GM21526 (cell line): ENCODE measurements at regions not wholly inside any gene's neighbourhood (a gene's known extent, or its start where the extent isn't known, plus 50 kb on each side); places are given as distances from the start of the nearest gene placed in this dataset.
A peak's percentile ranks its signal among the peaks of the same experiment; 100 is the strongest.

Experiments used
- ATAC-seq: cut with Tn5 transposase; IDR thresholded peaks from one replicate; pipeline ENCODE4 v1.9.1; 2021; ENCODE audit warnings: moderate library complexity; ENCODE audit not compliant: unreplicated experiment, low FRiP score

- no peak for ATAC-seq
Observed at GRCh38 chr2:128790541-128791001, 471.9 kb upstream of the HS6ST1 start.

- no peak for ATAC-seq
Observed at GRCh38 chr2:128791120-128791984, 472.7 kb upstream of the HS6ST1 start.

- ATAC-seq: no peak
Observed at GRCh38 chr2:128791985-128792320, 473.3 kb upstream of the HS6ST1 start.

GRCh38 chr2:128792476-128793054 lies 473.9 kb upstream of the HS6ST1 start:
- ATAC-seq: no peak

GRCh38 chr2:128793404-128793803 lies 474.7 kb upstream of the HS6ST1 start:
- ATAC-seq: no peak

- ATAC-seq: no peak
Observed at GRCh38 chr2:128794285-128794684, 475.6 kb upstream of the HS6ST1 start.

GRCh38 chr2:128796321-128796720 lies 477.7 kb upstream of the HS6ST1 start:
- ATAC-seq: no peak

- no peak for ATAC-seq
Observed at GRCh38 chr2:128797092-128797491, 478.4 kb upstream of the HS6ST1 start.

- ATAC-seq: peak; percentile 29
Observed at GRCh38 chr2:128797533-128797932, 478.9 kb upstream of the HS6ST1 start.

- peak; percentile 83 for ATAC-seq
Observed at GRCh38 chr2:128797937-128798336, 479.3 kb upstream of the HS6ST1 start.

- ATAC-seq: no peak
Observed at GRCh38 chr2:128798502-128799283, 480.0 kb upstream of the HS6ST1 start.

GRCh38 chr2:128799284-128799552 lies 480.6 kb upstream of the HS6ST1 start:
- no peak for ATAC-seq

- no peak for ATAC-seq
Observed at GRCh38 chr2:128799730-128800129, 481.1 kb upstream of the HS6ST1 start.

- no peak for ATAC-seq
Observed at GRCh38 chr2:128801576-128801975, 482.9 kb upstream of the HS6ST1 start.

GRCh38 chr2:128803222-128803621 lies 484.6 kb upstream of the HS6ST1 start:
- ATAC-seq: no peak

GRCh38 chr2:128805237-128805636 lies 486.6 kb upstream of the HS6ST1 start:
- ATAC-seq: no peak

- no peak for ATAC-seq
Observed at GRCh38 chr2:128805918-128806317, 487.2 kb upstream of the HS6ST1 start.

- no peak for ATAC-seq
Observed at GRCh38 chr2:128807317-128807716, 488.6 kb upstream of the HS6ST1 start.

- no peak for ATAC-seq
Observed at GRCh38 chr2:128808462-128809258, 490.0 kb upstream of the HS6ST1 start.

GRCh38 chr2:128809259-128809636 lies 490.6 kb upstream of the HS6ST1 start:
- ATAC-seq: no peak

- ATAC-seq: no peak
Observed at GRCh38 chr2:128809880-128810279, 491.2 kb upstream of the HS6ST1 start.
